ENCODE measurements at regions not wholly inside any gene's neighbourhood (a gene's known extent, or its start where the extent isn't known, plus 50 kb on each side); places are given as distances from the start of the nearest gene placed in this dataset.
A peak's percentile ranks its signal among the peaks of the same experiment; 100 is the strongest.

GRCh38 chr5:4413996-4414395, 726.1 kb upstream of the ADAMTS16 start:
- Histone ChIP-seq H3K9me3 (peaks cover 0 to 7% (median 3%) of the 10 kb centered on the region in 4 donors), H3K27me3 (no peaks in the 10 kb centered on the region), H3K36me3 (no peaks in the 10 kb centered on the region), H3K4me3 (no peak overlapping the region), H3K27ac (no peak overlapping the region), H3K4me1 (no peaks in the 10 kb centered on the region)
- no peak for TF ChIP-seq POLR2AphosphoS5 (IDR thresholded peaks at IDR 0.05)
- TF ChIP-seq POLR2A (IDR thresholded peaks at IDR 0.05): no peak
- no peak for TF ChIP-seq EP300 (IDR thresholded peaks at IDR 0.05)
- TF ChIP-seq CTCF (IDR thresholded peaks at IDR 0.05): no peak
- 41 to 51% (median 48%) methylated on average over 8 of the region's 8 CpGs for WGBS, 5 donors
- no peak for DNase-seq
- intact Hi-C loops (cut with DNase I; ENCODE audit: low total_unique reads): no loop called here

GRCh38 chr5:4418084-4418483, 722.0 kb upstream of the ADAMTS16 start:
- Histone ChIP-seq H3K27ac (no peak overlapping the region), H3K4me1 (no peaks in the 10 kb centered on the region), H3K4me3 (no peak overlapping the region), H3K9me3 (peaks cover 0 to under 1% (median 0%) of the 10 kb centered on the region in 4 donors), H3K27me3 (no peaks in the 10 kb centered on the region), H3K36me3 (no peaks in the 10 kb centered on the region)
- DNase-seq: peak in 1 of 2 donors; percentile 13
- intact Hi-C loops (cut with DNase I; ENCODE audit: low total_unique reads): no loop called here
- TF ChIP-seq POLR2A (IDR thresholded peaks at IDR 0.05) (no peak), POLR2AphosphoS5 (IDR thresholded peaks at IDR 0.05) (no peak), CTCF (IDR thresholded peaks at IDR 0.05) (no peak), EP300 (IDR thresholded peaks at IDR 0.05) (no peak)
- 16 to 30% (median 24%) methylated on average over 2 of the region's 2 CpGs for WGBS, 5 donors

GRCh38 chr5:4419281-4419680, 720.8 kb upstream of the ADAMTS16 start:
- no peak overlapping the region for H3K27ac ChIP-seq
- intact Hi-C loops (cut with DNase I; ENCODE audit: low total_unique reads): no loop called here
- no peaks in the 10 kb centered on the region for H3K9me3 ChIP-seq
- no peaks in the 10 kb centered on the region for H3K27me3 ChIP-seq
- H3K4me1 ChIP-seq: no peaks in the 10 kb centered on the region
- DNase-seq: no peak
- TF ChIP-seq POLR2AphosphoS5 (IDR thresholded peaks at IDR 0.05) (no peak), POLR2A (IDR thresholded peaks at IDR 0.05) (no peak), EP300 (IDR thresholded peaks at IDR 0.05) (no peak), CTCF (IDR thresholded peaks at IDR 0.05) (no peak)
- WGBS, 5 donors: 63 to 79% (median 68%) methylated on average over 8 of the region's 8 CpGs
- H3K4me3 ChIP-seq: no peak overlapping the region
- no peaks in the 10 kb centered on the region for H3K36me3 ChIP-seq

- Histone ChIP-seq H3K4me3 (no peak overlapping the region), H3K4me1 (no peaks in the 10 kb centered on the region), H3K27ac (no peak overlapping the region), H3K9me3 (no peaks in the 10 kb centered on the region), H3K36me3 (no peaks in the 10 kb centered on the region), H3K27me3 (no peaks in the 10 kb centered on the region)
- 81 to 95% (median 90%) methylated on average over 3 of the region's 3 CpGs for WGBS, 5 donors
- no peak for DNase-seq
- TF ChIP-seq CTCF (IDR thresholded peaks at IDR 0.05) (no peak), POLR2A (IDR thresholded peaks at IDR 0.05) (no peak), POLR2AphosphoS5 (IDR thresholded peaks at IDR 0.05) (no peak), EP300 (IDR thresholded peaks at IDR 0.05) (no peak)
- intact Hi-C loops (cut with DNase I; ENCODE audit: low total_unique reads): no loop called here
Measured at GRCh38 chr5:4420177-4420576, 720.0 kb upstream of the ADAMTS16 start.
